Prostate gland (tissue), 2 donors: ENCODE measurements at regions not wholly inside any gene's neighbourhood (a gene's known extent, or its start where the extent isn't known, plus 50 kb on each side); places are given as distances from the start of the nearest gene placed in this dataset.

Experiments
- DNase-seq: peaks from one replicate; pipeline ENCODE4 v3.0.0-alpha.2; 2019; ENCODE audit warnings: low spot score
- H3K27ac ChIP-seq, 2 donors: fragments of 200-600 bp; sonication (generic); 2 replicates each; pipeline ENCODE4 v1.5.1; 2017 to 2019
- H3K27me3 ChIP-seq: fragments of 200-600 bp; sonication (generic); replicated peaks from 2 replicates; pipeline ENCODE4 v1.5.1; 2019; ENCODE audit not compliant: insufficient read depth
- H3K36me3 ChIP-seq, 2 donors: fragments of 200-600 bp; sonication (generic); 1 replicate in 1 of 2; 2 replicates in 1 of 2; pipeline versions ENCODE4 v1.5.1 to v1.8.1; 2017 to 2019
- H3K4me1 ChIP-seq: fragments of 200-600 bp; sonication (generic); replicated peaks from 2 replicates; pipeline ENCODE4 v1.5.1; 2019
- H3K4me3 ChIP-seq, 2 donors: fragments of 200-600 bp; sonication (generic); 2 replicates each; pipeline ENCODE4 v1.5.1; 2017 to 2019
- H3K9me3 ChIP-seq: fragments of 200-600 bp; sonication (generic); 2 replicates; pipeline ENCODE4 v1.5.1; 2017
- POLR2A ChIP-seq: fragments of 450-650 bp; IDR thresholded peaks from one replicate; pipeline ENCODE4 v1.6.1; 2016; ENCODE audit warnings: antibody characterized with exemption, mild to moderate bottlenecking
- POLR2AphosphoS5 ChIP-seq: sonication (generic); formaldehyde crosslinking; IDR thresholded peaks from one replicate; pipeline ENCODE4 v1.6.1; 2017; ENCODE audit warnings: antibody characterized with exemption
- WGBS: methylation state at CpG from one replicate; pipeline ENCODE4 v1.1.5; 2018; 5-methylcytosine and 5-hydroxymethylcytosine counted together
- intact Hi-C: fragments of 100-400 bp; cut with DNase I; formaldehyde crosslinking; loops from one replicate; pipeline ENCODE4 v1.14.2; 2022
- TF ChIP-seq, protein P1 (sequence below), 4 experiments: fragments of 200-600 bp in 2 of 4; fragments of 450-650 bp in 2 of 4; sonication (generic) in 2 of 4; IDR thresholded peaks; 1 replicate in 3 of 4; 2 replicates in 1 of 4; pipeline ENCODE4 v1.5.1; 2016 to 2019; ENCODE audit warnings: antibody characterized with exemption in 4 of 4, mild to moderate bottlenecking in 2 of 4, moderate library complexity in 2 of 4

DNA sequence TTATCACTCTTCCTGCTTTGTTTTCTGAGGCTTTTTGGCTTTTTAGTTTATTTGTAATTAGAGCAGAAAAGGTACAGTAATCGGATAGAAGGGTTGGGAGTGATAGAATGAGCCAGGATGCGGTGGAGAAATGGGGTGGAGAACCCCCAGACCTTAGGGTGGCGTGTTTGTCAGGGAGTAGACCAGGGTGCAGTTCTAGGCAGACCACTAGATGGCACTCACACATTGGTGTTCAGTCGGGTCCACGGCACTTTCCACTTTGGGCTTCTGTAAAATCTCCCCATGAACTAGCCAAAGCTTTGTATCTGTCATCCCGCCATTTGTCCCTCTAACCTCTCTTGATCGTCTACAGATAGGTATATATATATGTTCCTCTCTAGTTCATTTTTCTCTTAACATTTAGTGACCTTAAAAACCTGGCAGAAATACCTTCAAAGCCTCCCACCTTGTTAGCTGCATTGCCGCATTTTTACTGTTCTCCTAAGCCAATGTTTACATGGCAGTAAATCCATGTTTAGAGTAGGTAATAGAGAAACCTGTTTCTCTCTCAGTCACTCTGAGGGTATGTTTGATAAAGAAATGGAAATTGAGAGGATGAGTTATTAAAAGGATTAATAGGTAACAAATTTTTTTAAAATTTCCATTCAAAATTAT, 154.9 kb downstream of the TM9SF2 start:
- TF ChIP-seq POLR2AphosphoS5 (peak; percentile 58), POLR2A (no peak)
- TF ChIP-seq, protein P1, sequence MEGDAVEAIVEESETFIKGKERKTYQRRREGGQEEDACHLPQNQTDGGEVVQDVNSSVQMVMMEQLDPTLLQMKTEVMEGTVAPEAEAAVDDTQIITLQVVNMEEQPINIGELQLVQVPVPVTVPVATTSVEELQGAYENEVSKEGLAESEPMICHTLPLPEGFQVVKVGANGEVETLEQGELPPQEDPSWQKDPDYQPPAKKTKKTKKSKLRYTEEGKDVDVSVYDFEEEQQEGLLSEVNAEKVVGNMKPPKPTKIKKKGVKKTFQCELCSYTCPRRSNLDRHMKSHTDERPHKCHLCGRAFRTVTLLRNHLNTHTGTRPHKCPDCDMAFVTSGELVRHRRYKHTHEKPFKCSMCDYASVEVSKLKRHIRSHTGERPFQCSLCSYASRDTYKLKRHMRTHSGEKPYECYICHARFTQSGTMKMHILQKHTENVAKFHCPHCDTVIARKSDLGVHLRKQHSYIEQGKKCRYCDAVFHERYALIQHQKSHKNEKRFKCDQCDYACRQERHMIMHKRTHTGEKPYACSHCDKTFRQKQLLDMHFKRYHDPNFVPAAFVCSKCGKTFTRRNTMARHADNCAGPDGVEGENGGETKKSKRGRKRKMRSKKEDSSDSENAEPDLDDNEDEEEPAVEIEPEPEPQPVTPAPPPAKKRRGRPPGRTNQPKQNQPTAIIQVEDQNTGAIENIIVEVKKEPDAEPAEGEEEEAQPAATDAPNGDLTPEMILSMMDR (IDR thresholded peaks at IDR 0.05), result peak; percentile 84 to 92 (median 88)
- intact Hi-C loops, result loop anchor here (5.0 kb wide), 1 partner anchor 581 kb away; no protein-coding TSS in a partner anchor
- DNase-seq, result peak; percentile 81

DNA sequence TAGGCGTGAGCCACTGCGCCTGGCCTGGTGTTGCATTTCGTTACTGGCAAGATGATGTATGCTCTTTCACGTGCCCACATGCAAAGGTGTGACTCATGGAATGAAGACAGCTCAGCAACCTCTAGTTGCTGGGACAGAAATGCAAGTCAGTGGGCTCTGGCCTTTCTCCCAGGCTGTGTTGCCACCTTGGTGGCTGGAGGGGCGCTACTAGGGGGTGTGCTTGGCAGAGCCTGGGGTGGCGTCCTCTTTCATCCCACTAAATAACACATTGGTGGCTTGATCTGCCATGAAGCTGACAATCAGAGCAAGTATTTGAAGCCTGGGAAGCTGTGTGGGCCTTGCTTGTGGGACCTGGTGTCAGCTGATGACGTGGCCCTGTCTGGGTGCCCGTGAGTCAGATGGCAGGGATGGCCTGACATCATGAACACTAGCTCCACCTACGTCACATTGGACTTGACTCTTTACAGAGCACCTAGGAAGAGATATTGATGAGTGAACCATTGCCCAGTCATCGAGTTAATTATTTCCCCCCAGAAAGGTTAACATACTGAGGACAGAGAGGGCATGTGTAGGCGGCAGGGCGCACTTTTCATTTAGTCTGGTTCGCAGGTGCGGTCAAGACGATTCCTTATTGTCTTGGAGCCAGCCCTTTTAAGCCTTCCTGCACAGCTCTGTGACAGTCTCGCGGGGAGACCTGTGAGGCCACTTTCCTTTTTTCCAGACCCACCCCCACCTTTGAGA, 154.2 kb downstream of the TM9SF2 start:
- Histone ChIP-seq H3K4me1 (no peaks in the 10 kb centered on the region), H3K27me3 (no peaks in the 10 kb centered on the region), H3K4me3 (no peak overlapping the region), H3K36me3 (no peaks in the 10 kb centered on the region), H3K9me3 (no peaks in the 10 kb centered on the region), H3K27ac (no peak overlapping the region)
- TF ChIP-seq POLR2A (no peak), POLR2AphosphoS5 (no peak)
- TF ChIP-seq, protein P1 (IDR thresholded peaks at IDR 0.05), result no peak
- no peak for DNase-seq
- WGBS, result 75% methylated on average over 17 of the region's 17 CpGs
- intact Hi-C loops, result loop anchor here (5.0 kb wide), 1 partner anchor 582 kb away; no protein-coding TSS in a partner anchor

More for the DNA sequence above, 154.9 kb downstream of the TM9SF2 start:
- Histone ChIP-seq H3K4me3 (no peak overlapping the region), H3K4me1 (no peaks in the 10 kb centered on the region), H3K27me3 (no peaks in the 10 kb centered on the region), H3K27ac (no peak overlapping the region), H3K36me3 (no peaks in the 10 kb centered on the region), H3K9me3 (no peaks in the 10 kb centered on the region)
- WGBS, result 11% methylated on average over 8 of the region's 8 CpGs

DNA sequence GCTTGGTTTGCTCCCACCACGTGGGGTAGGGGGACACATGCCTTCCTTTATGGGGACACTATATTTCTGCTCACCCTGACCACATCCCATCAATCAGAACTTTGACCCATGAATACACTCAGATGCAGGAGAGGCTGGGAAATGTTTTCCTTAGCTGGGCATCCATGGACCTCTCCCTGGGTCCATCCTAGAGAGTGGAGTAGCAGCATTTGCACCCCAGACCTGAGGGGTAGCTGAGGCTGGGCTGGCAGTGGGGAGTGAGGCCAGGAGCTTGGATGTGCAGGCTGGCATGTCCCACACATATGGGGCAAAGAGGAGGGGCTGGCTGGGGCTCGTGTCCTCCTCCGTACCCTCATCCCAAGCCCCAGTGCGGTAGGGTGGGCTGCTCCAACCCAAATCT, 152.8 kb downstream of the TM9SF2 start:
- Histone ChIP-seq H3K4me3 (no peak overlapping the region), H3K4me1 (no peaks in the 10 kb centered on the region), H3K27ac (no peak overlapping the region), H3K36me3 (no peaks in the 10 kb centered on the region), H3K27me3 (no peaks in the 10 kb centered on the region), H3K9me3 (no peaks in the 10 kb centered on the region)
- no peak for DNase-seq
- intact Hi-C loops, result no loop called here
- WGBS, result 88% methylated on average over 4 of the region's 4 CpGs
- TF ChIP-seq POLR2A (no peak), POLR2AphosphoS5 (no peak)
- TF ChIP-seq, protein P1 (IDR thresholded peaks at IDR 0.05), result no peak

DNA sequence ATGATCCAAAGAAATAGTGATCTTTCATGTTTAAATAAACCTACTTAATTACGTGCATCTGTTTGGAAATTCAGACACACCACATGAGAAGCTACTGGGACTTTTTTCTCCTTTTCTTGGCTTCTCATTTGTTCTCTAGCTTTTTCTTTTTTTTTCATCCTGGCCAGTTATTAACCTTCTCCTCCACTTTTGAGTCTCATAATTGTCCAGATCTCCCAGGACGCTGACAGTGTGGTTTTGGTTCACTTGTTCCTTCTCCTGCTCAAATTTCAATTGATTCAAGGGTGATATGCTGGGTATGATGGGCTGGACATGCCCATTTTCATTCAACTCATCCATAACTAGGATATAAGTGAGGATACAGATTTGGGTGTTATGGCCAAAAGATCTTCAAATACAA, 152.3 kb downstream of the TM9SF2 start:
- H3K4me3 ChIP-seq, result no peak overlapping the region
- intact Hi-C loops, result no loop called here
- 64% methylated on average over 2 of the region's 2 CpGs for WGBS
- no peak for TF ChIP-seq POLR2AphosphoS5
- TF ChIP-seq, protein P1 (IDR thresholded peaks at IDR 0.05), result no peak
- TF ChIP-seq POLR2A, result no peak
- no peaks in the 10 kb centered on the region for H3K36me3 ChIP-seq
- H3K4me1 ChIP-seq, result no peaks in the 10 kb centered on the region
- no peak for DNase-seq
- no peaks in the 10 kb centered on the region for H3K9me3 ChIP-seq
- H3K27ac ChIP-seq, result no peak overlapping the region
- H3K27me3 ChIP-seq, result no peaks in the 10 kb centered on the region
